Panc1 (cell line): ENCODE measurements at regions not wholly inside any gene's neighbourhood (a gene's known extent, or its start where the extent isn't known, plus 50 kb on each side); places are given as distances from the start of the nearest gene placed in this dataset.

Experiments
- ATAC-seq: fragments of 200-7000 bp; cut with Tn5 transposase; 2 replicates; pipeline ENCODE4 v1.9.1; 2020; ENCODE audit warnings: mild to moderate bottlenecking, moderate library complexity
- BruUV-seq: library from RNA; stranded (reverse); fragments of 400-500 nt; replicated peaks from 2 replicates; lab custom pipeline; 2021; lab: Mats Ljungman, UMichigan
- CTCF ChIA-PET: fragments of 300-600 bp; sonication (Branson Sonifier 250); formaldehyde crosslinking; loops from one replicate; lab custom pipeline; 2022; ENCODE audit warnings: antibody characterized with exemption; lab: Charles Lee
- POLR2A ChIA-PET: fragments of 300-600 bp; sonication (Branson Sonifier 250); formaldehyde crosslinking; loops from one replicate; lab custom pipeline; 2022; ENCODE audit warnings: antibody characterized with exemption; lab: Charles Lee
- DNase-seq: peaks from one replicate; pipeline ENCODE4 v3.0.0-alpha.2; 2010; ENCODE audit warnings: low read depth, low spot score
- H3K27ac ChIP-seq: 2 replicates; pipeline ENCODE4 v1.5.1; 2011; ENCODE audit warnings: mild to moderate bottlenecking, low read length, inconsistent platforms
- H3K27me3 ChIP-seq: fragments of 200-500 bp; sonication (Bioruptor generic); 2 replicates; pipeline ENCODE4 v1.6.0; 2014; ENCODE audit warnings: low read length, inconsistent platforms; ENCODE audit not compliant: control insufficient read depth, insufficient read depth
- H3K36me3 ChIP-seq: fragments of 200-500 bp; sonication (Bioruptor generic); 2 replicates; pipeline ENCODE4 v1.5.1; 2014; ENCODE audit warnings: inconsistent platforms, mild to moderate bottlenecking, low read length, moderate library complexity; ENCODE audit not compliant: control insufficient read depth, insufficient read depth
- H3K4me1 ChIP-seq: 2 replicates; pipeline ENCODE4 v1.5.1; 2011; ENCODE audit warnings: inconsistent platforms, mild to moderate bottlenecking, low read length, moderate library complexity; ENCODE audit not compliant: control insufficient read depth, insufficient read depth
- H3K4me3 ChIP-seq, 2 experiments: 2 replicates each; pipeline ENCODE4 v1.5.1; 2011 to 2012; ENCODE audit warnings: low read depth in 2 of 2, low read length in 2 of 2, mild to moderate bottlenecking in 2 of 2, inconsistent platforms in 1 of 2, moderate library complexity in 1 of 2
- H3K9me3 ChIP-seq: fragments of 200-500 bp; sonication (Bioruptor generic); 2 replicates; pipeline ENCODE4 v1.5.1; 2014; ENCODE audit warnings: low read depth, mild to moderate bottlenecking, inconsistent platforms, low read length, moderate library complexity; ENCODE audit not compliant: control insufficient read depth, insufficient read depth
- POLR2AphosphoS5 ChIP-seq: IDR thresholded peaks from 2 replicates; pipeline ENCODE4 v1.6.1; 2012; ENCODE audit warnings: mild to moderate bottlenecking, low read depth, low read length, moderate library complexity
- SIN3A ChIP-seq: IDR thresholded peaks from 2 replicates; pipeline ENCODE4 v1.6.1; 2012; ENCODE audit warnings: low read depth, mild to moderate bottlenecking, low read length, moderate library complexity, borderline replicate concordance; ENCODE audit not compliant: insufficient read depth
- TCF7L2 ChIP-seq: IDR thresholded peaks from 2 replicates; pipeline ENCODE4 v1.6.1; 2011; ENCODE audit warnings: mild to moderate bottlenecking, low read depth, low read length, inconsistent platforms
- in situ Hi-C: cut with HindIII; loops from 2 replicates; pipeline ENCODE4 v1.10.0; 2016; ENCODE audit warnings: low sequenced_read_pairs, low pct_unique_long_range_greater_than_20kb
- intact Hi-C: fragments of 100-400 bp; cut with micrococcal nuclease; formaldehyde crosslinking; loops from one replicate; pipeline ENCODE4 v1.10.0; 2022; ENCODE audit not compliant: unreplicated experiment
- TF ChIP-seq, protein P1 (sequence below): fragments of 450-650 bp; IDR thresholded peaks from 2 replicates; pipeline ENCODE4 v1.5.1; 2017; ENCODE audit warnings: mild to moderate bottlenecking
- TF ChIP-seq, protein P2 (sequence below), 2 experiments: IDR thresholded peaks; 2 replicates each; pipeline ENCODE4 v1.6.1; 2011 to 2012; ENCODE audit warnings: low read depth in 2 of 2, control low read depth in 1 of 2, low read length in 1 of 2, mild to moderate bottlenecking in 1 of 2, moderate library complexity in 1 of 2; ENCODE audit not compliant: insufficient read depth in 1 of 2

- H3K4me3 ChIP-seq, result no peak overlapping the region
- no peaks in the 10 kb centered on the region for H3K36me3 ChIP-seq
- H3K27me3 ChIP-seq, result no peaks in the 10 kb centered on the region
- H3K27ac ChIP-seq, result no peak overlapping the region
- no peak for DNase-seq
- ATAC-seq, result no peak
- ChIA-PET CTCF (no interaction called here), POLR2A (no interaction called here)
- in situ Hi-C loops (no loop called here), intact Hi-C loops (no loop called here)
- TF ChIP-seq SIN3A, result no peak
- TF ChIP-seq, protein P1, sequence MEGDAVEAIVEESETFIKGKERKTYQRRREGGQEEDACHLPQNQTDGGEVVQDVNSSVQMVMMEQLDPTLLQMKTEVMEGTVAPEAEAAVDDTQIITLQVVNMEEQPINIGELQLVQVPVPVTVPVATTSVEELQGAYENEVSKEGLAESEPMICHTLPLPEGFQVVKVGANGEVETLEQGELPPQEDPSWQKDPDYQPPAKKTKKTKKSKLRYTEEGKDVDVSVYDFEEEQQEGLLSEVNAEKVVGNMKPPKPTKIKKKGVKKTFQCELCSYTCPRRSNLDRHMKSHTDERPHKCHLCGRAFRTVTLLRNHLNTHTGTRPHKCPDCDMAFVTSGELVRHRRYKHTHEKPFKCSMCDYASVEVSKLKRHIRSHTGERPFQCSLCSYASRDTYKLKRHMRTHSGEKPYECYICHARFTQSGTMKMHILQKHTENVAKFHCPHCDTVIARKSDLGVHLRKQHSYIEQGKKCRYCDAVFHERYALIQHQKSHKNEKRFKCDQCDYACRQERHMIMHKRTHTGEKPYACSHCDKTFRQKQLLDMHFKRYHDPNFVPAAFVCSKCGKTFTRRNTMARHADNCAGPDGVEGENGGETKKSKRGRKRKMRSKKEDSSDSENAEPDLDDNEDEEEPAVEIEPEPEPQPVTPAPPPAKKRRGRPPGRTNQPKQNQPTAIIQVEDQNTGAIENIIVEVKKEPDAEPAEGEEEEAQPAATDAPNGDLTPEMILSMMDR, result no peak
- TF ChIP-seq, protein P2, sequence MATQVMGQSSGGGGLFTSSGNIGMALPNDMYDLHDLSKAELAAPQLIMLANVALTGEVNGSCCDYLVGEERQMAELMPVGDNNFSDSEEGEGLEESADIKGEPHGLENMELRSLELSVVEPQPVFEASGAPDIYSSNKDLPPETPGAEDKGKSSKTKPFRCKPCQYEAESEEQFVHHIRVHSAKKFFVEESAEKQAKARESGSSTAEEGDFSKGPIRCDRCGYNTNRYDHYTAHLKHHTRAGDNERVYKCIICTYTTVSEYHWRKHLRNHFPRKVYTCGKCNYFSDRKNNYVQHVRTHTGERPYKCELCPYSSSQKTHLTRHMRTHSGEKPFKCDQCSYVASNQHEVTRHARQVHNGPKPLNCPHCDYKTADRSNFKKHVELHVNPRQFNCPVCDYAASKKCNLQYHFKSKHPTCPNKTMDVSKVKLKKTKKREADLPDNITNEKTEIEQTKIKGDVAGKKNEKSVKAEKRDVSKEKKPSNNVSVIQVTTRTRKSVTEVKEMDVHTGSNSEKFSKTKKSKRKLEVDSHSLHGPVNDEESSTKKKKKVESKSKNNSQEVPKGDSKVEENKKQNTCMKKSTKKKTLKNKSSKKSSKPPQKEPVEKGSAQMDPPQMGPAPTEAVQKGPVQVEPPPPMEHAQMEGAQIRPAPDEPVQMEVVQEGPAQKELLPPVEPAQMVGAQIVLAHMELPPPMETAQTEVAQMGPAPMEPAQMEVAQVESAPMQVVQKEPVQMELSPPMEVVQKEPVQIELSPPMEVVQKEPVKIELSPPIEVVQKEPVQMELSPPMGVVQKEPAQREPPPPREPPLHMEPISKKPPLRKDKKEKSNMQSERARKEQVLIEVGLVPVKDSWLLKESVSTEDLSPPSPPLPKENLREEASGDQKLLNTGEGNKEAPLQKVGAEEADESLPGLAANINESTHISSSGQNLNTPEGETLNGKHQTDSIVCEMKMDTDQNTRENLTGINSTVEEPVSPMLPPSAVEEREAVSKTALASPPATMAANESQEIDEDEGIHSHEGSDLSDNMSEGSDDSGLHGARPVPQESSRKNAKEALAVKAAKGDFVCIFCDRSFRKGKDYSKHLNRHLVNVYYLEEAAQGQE (IDR thresholded peaks at IDR 0.05; ENCODE audit: insufficient read depth in 1 of 2, low read depth in 2 of 2, low read length in 1 of 2), result no peak
- no peak for TF ChIP-seq POLR2AphosphoS5
- no peak for TF ChIP-seq TCF7L2
- BruUV-seq, result no TSS peak
- no peaks in the 10 kb centered on the region for H3K9me3 ChIP-seq
- H3K4me1 ChIP-seq, result no peaks in the 10 kb centered on the region
These were observed 344.5 kb downstream of the ACTL7B start for GRCh38 chr9:108511307-108511706.

GRCh38 chr9:108496846-108497245, 358.9 kb downstream of the ACTL7B start:
- ChIA-PET POLR2A (interaction anchor here (0.6 kb wide), 1 partner anchor 23 kb away, joined by 3 read pairs; no protein-coding TSS in a partner anchor), CTCF (no interaction called here)
- H3K27ac ChIP-seq, result no peak overlapping the region
- no peaks in the 10 kb centered on the region for H3K9me3 ChIP-seq
- intact Hi-C loops (no loop called here), in situ Hi-C loops (no loop called here)
- H3K4me3 ChIP-seq, result no peak overlapping the region
- no TSS peak for BruUV-seq
- H3K36me3 ChIP-seq, result no peaks in the 10 kb centered on the region
- TF ChIP-seq POLR2AphosphoS5 (no peak), SIN3A (no peak)
- no peaks in the 10 kb centered on the region for H3K27me3 ChIP-seq
- DNase-seq (no peak), ATAC-seq (no peak)
- H3K4me1 ChIP-seq, result no peaks in the 10 kb centered on the region

DNA sequence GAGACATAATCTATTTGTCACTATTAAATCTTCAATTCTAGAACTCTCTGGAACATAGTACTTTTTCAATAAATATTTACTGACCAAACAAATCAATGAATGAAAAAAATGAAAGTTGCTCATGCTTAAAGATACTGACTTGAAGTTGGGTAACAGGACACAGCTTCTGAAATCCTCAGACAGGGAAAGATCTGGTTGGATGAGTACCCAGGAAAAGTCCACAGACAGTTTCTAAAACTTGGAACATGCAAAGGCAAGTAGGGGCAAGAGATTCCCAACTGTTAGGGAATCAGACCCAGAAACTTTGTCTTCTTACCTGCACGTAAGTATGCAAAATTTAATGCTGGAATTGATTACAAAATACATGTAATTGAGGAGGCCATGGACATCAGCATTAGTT, 366.2 kb downstream of the ACTL7B start:
- DNase-seq (no peak), ATAC-seq (no peak)
- BruUV-seq, result no TSS peak
- ChIA-PET POLR2A (no interaction called here), CTCF (no interaction called here)
- H3K36me3 ChIP-seq, result no peaks in the 10 kb centered on the region
- in situ Hi-C loops (no loop called here), intact Hi-C loops (no loop called here)
- H3K27ac ChIP-seq, result no peak overlapping the region
- no peaks in the 10 kb centered on the region for H3K4me1 ChIP-seq
- H3K4me3 ChIP-seq, result no peak overlapping the region
- no peak for TF ChIP-seq POLR2AphosphoS5
- TF ChIP-seq, protein P1, result no peak
- TF ChIP-seq TCF7L2, result no peak
- H3K27me3 ChIP-seq, result no peaks in the 10 kb centered on the region
- H3K9me3 ChIP-seq, result no peaks in the 10 kb centered on the region
